Activated CD4-positive, alpha-beta T cell treated with anti-CD3 and anti-CD28 coated beads for 36 hours (primary cell): ENCODE measurements at regions not wholly inside any gene's neighbourhood (a gene's known extent, or its start where the extent isn't known, plus 50 kb on each side); places are given as distances from the start of the nearest gene placed in this dataset.
"Not testable (repeated sequence)": the region's sequence is repeated elsewhere in the genome, so short reads cannot be mapped to it uniquely, and the experiment has no call there.

Experiments
- ATAC-seq: fragments of 200-7000 bp; cut with Tn5 transposase; one replicate; pipeline ENCODE4 v1.10.0; 2021; ENCODE audit warnings: mild to moderate bottlenecking, moderate library complexity
- CTCF ChIA-PET: fragments of 350-600 bp; sonication (Branson Sonifier 250); formaldehyde crosslinking; loops from one replicate; lab custom pipeline; 2021; ENCODE audit warnings: antibody characterized with exemption; lab: Charles Lee
- POLR2A ChIA-PET: fragments of 350-600 bp; sonication (Branson Sonifier 250); formaldehyde crosslinking; loops from one replicate; lab custom pipeline; 2021; ENCODE audit warnings: antibody characterized with exemption, inconsistent platforms; lab: Charles Lee
- DNase-seq: peaks from one replicate; pipeline ENCODE4 v3.0.0-alpha.2; 2020
- H3K27ac Mint-ChIP-seq: one replicate; pipeline ENCODE4 v1.8.0; 2021; ENCODE audit warnings: mixed read lengths
- H3K27me3 Mint-ChIP-seq: one replicate; pipeline ENCODE4 v1.8.0; 2021; ENCODE audit warnings: mixed read lengths
- H3K36me3 Mint-ChIP-seq: one replicate; pipeline ENCODE4 v1.8.0; 2021; ENCODE audit warnings: low read depth, mixed read lengths
- H3K4me1 Mint-ChIP-seq: one replicate; pipeline ENCODE4 v1.8.0; 2021; ENCODE audit warnings: mixed read lengths
- H3K4me3 Mint-ChIP-seq: one replicate; pipeline ENCODE4 v1.8.0; 2021; ENCODE audit warnings: mild to moderate bottlenecking, moderate library complexity, mixed read lengths
- H3K9me3 Mint-ChIP-seq: one replicate; pipeline ENCODE4 v1.8.0; 2021; ENCODE audit warnings: low read depth, mixed read lengths
- intact Hi-C, 2 experiments: fragments of 100-400 bp; cut with DNase I in 1 of 2; cut with micrococcal nuclease in 1 of 2; formaldehyde crosslinking; loops; one replicate each; pipeline versions ENCODE4 v1.14.2 to v1.15.1; 2022 to 2024; cut with DNase I, micrococcal nuclease

DNA sequence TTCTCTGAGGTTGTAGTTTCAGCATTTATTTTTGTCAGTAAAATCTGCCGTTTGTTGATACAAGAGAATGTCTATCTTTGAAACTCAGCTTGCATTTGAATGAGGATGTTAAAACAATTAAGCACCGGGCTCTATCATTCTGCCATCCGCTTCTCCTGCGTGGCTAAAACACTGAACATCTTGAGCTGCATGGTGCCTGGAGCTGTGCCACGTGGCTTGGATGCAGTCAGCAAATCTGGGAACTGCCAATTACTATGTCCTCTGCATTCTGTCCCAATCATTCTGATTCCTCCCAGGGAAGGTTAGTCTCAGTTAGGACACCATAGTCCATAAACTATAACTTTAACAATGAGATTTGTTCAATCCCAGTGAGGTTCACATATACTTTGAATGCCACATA is 598.4 kb downstream of the FBXO15 start:
- H3K9me3 Mint-ChIP-seq: no peaks in the 10 kb centered on the region

DNA sequence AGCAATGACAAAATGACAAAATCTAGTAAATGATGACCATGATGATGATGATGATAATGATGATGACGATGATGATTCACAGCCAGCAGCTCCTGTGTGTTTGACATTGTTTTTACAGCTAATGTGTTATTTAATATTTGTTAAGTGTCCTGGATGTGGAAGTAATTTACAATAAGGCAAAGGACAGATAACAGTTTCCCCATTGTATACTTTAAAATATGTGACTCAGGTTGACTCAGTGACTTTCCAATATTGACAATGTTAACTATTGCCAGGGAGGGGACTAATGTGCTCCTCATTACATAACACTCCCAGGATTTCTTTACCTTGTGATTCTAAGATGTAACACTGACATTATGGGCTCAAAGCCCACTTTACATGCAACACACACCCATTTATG is 602.2 kb downstream of the FBXO15 start:
- intact Hi-C loops: no loop called here

More for the DNA sequence above, 598.4 kb downstream of the FBXO15 start:
- Mint-ChIP-seq H3K4me3 (no peak overlapping the region), H3K36me3 (no peaks in the 10 kb centered on the region), H3K27ac (no peak overlapping the region), H3K27me3 (no peaks in the 10 kb centered on the region), H3K4me1 (no peaks in the 10 kb centered on the region)
- DNase-seq (no peak), ATAC-seq (no peak)
- intact Hi-C loops: no loop called here
- ChIA-PET POLR2A (no interaction called here), CTCF (no interaction called here)

DNA sequence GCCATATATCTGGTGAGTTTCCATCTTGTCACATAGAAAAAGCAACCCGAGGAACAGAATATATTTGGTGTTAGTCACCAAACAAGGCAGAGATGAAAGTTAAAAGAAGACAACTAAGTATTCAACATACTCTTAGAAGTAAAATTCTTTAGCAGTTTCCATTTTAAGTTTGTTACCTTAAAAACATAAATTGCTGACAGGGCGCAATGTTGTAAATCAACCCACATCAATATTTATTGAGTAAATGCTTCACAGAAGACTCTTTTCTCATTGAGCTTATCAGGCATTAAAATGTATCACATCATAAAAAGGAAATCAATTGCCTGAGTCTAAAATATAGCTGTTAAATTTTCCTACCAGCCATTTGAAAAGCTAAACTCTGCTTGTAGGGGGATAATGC is 603.0 kb downstream of the FBXO15 start:
- no peak overlapping the region for H3K4me3 Mint-ChIP-seq
- H3K27ac Mint-ChIP-seq: no peak overlapping the region
- no peaks in the 10 kb centered on the region for H3K4me1 Mint-ChIP-seq
- intact Hi-C loops: no loop called here
- ATAC-seq: no peak
- H3K27me3 Mint-ChIP-seq: no peaks in the 10 kb centered on the region
- ChIA-PET CTCF (interaction anchor here (0.6 kb wide), 1 partner anchor 39 kb away, joined by 3 read pairs; no protein-coding TSS in a partner anchor), POLR2A (no interaction called here)
- no peak for DNase-seq
- no peaks in the 10 kb centered on the region for H3K36me3 Mint-ChIP-seq
- H3K9me3 Mint-ChIP-seq: no peaks in the 10 kb centered on the region

More for the DNA sequence above, 602.2 kb downstream of the FBXO15 start:
- ChIA-PET CTCF (no interaction called here), POLR2A (no interaction called here)
- Mint-ChIP-seq H3K4me1 (no peaks in the 10 kb centered on the region), H3K36me3 (no peaks in the 10 kb centered on the region), H3K9me3 (no peaks in the 10 kb centered on the region), H3K27ac (no peak overlapping the region), H3K27me3 (no peaks in the 10 kb centered on the region), H3K4me3 (no peak overlapping the region)
- ATAC-seq (no peak), DNase-seq (no peak)

DNA sequence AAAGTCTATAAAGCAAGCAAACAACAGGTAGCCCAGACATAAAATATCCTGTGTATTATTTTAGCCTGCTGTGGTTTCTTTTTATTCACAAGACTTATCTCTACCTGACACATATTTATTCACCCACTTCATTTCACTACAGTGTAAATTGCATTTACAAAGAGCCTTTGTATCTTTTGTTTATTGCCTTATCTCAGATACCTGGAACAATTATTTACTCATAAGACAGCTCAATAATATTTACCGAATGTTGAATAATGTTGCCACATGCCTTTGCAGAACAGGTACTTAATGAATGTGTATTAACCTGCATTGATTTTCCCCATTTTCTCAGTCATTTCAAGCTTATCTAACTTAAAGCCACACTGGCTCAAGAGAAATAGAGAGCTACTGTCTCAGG is 603.6 kb downstream of the FBXO15 start:
- no peaks in the 10 kb centered on the region for H3K9me3 Mint-ChIP-seq
- no peaks in the 10 kb centered on the region for H3K36me3 Mint-ChIP-seq
- ATAC-seq (no peak), DNase-seq (no peak)
- intact Hi-C loops: no loop called here
- H3K4me1 Mint-ChIP-seq: no peaks in the 10 kb centered on the region
- no peak overlapping the region for H3K4me3 Mint-ChIP-seq
- H3K27ac Mint-ChIP-seq: no peak overlapping the region
- ChIA-PET CTCF (no interaction called here), POLR2A (no interaction called here)
- no peaks in the 10 kb centered on the region for H3K27me3 Mint-ChIP-seq

DNA sequence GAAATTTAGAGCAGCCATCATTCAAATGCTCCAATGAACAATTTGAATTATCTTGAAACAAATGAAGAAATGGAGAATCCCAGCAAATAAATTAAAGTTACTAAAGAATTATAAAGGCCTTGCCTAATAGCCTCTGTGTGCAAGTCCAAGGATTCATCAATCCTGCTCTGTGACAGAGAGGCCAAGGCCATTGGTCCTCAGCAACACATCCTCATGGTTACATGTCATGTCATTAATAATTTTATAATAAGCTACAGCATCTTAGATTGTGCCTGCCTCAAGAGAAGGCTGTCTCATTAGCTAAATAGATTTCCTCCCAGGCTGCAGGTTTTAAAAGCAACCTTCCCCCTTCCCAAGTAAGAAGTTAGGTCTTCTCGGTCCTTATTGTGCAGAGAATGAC is 611.6 kb downstream of the FBXO15 start:
- Mint-ChIP-seq H3K27me3 (no peaks in the 10 kb centered on the region), H3K36me3 (no peaks in the 10 kb centered on the region), H3K27ac (no peak overlapping the region), H3K9me3 (no peaks in the 10 kb centered on the region), H3K4me3 (no peak overlapping the region), H3K4me1 (no peaks in the 10 kb centered on the region)
- intact Hi-C loops: no loop called here
- ChIA-PET POLR2A (no interaction called here), CTCF (no interaction called here)
- DNase-seq (no peak), ATAC-seq (no peak)

DNA sequence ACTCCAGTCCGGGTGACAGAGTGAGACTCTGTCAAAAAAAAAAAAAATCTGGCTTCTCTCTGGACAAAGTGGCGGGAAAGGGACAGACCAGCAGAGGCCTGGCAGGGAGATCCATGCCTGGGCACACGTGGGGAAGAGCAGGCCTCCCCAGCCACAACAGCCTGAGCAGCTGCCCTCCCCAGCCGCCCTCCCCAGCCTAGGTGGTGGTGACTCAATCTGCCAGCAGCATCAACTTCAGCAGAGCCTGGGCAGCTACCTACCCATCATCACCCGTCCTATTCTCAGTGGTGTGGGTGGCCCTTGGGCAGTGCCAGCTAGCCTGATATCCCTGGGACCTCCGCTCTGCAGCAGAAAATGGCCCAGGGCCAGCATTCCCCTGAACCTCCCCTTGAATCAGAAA is 612.4 kb downstream of the FBXO15 start:
- no peak overlapping the region for H3K4me3 Mint-ChIP-seq
- no peak for DNase-seq
- ChIA-PET POLR2A (no interaction called here), CTCF (interaction anchor here (0.5 kb wide), 1 partner anchor 162 kb away, joined by 3 read pairs; no protein-coding TSS in a partner anchor)
- intact Hi-C loops: no loop called here
- ATAC-seq: no peak
- no peaks in the 10 kb centered on the region for H3K27me3 Mint-ChIP-seq
- H3K4me1 Mint-ChIP-seq: no peaks in the 10 kb centered on the region
- no peaks in the 10 kb centered on the region for H3K9me3 Mint-ChIP-seq
- H3K36me3 Mint-ChIP-seq: no peaks in the 10 kb centered on the region
- H3K27ac Mint-ChIP-seq: no peak overlapping the region

DNA sequence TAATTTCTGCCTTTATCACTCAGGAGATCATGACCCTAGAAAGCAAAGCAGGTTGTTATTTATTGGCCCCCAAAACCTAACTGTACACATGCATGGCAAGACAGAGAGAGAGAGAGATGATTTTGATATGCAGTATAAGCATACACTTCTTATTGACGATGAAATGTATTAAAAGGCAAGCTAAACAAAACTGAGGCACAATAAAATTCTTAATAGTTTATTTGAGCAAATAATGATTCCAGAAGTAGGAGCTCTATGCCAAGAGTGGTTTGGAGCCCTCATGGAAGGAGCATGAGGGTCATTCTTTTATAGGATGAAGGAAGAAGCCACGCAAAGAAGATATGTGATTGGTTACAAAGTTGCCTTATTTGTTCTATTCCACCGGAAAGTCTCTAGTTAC is 616.0 kb downstream of the FBXO15 start:
- Mint-ChIP-seq H3K4me3 (no peak overlapping the region), H3K27me3 (no peaks in the 10 kb centered on the region), H3K4me1 (no peaks in the 10 kb centered on the region), H3K9me3 (peaks cover 2% of the 10 kb centered on the region), H3K36me3 (no peaks in the 10 kb centered on the region), H3K27ac (no peak overlapping the region)
- ChIA-PET CTCF (no interaction called here), POLR2A (no interaction called here)
- ATAC-seq: no peak
- intact Hi-C loops: no loop called here
- no peak for DNase-seq

DNA sequence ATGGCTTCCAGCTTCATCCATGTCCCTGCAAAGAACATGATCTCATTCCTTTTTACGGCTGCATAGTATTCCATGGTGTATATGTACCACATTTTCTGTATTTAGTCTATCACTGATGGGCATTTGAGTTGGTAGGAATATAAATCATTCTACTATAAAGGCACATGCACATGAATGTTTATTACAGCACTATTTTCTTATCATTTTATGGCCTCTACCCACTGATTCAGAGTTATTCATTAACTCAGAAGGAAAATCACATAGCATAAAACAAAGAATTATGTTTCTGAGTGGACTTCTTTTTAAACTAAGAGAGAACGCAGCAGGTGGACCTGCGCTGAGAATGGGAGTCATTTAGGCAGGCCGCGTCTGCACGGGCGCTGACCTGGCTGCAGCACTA is 619.6 kb downstream of the FBXO15 start:
- Mint-ChIP-seq H3K4me1 (no peaks in the 10 kb centered on the region), H3K36me3 (no peaks in the 10 kb centered on the region), H3K27me3 (no peaks in the 10 kb centered on the region), H3K27ac (no peak overlapping the region), H3K4me3 (no peak overlapping the region), H3K9me3 (peaks cover 2% of the 10 kb centered on the region)
- POLR2A ChIA-PET: no interaction called here
- intact Hi-C loops: no loop called here
- no peak for DNase-seq
- CTCF ChIA-PET: no interaction called here
- ATAC-seq: no peak

DNA sequence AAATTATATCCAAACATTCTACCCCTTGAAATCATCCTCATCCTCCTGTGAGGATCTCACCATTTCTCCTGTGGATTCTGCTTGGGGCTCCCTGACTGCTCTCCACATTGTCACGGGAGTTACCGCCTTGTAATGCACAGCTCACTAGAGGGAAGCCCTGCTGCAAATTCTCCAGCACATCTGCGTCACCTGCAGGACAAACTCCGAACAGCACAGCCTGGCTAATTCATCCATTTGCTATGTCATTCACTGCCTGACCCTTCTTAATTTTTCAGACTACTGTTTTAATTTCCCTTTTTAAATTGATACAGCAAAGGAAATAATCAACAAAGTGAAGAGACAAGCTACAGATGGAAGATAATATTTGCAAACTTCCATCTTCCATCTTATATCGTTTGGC is 627.4 kb downstream of the FBXO15 start:
- DNase-seq (no peak), ATAC-seq (no peak)
- CTCF ChIA-PET: no interaction called here
- H3K4me1 Mint-ChIP-seq: no peaks in the 10 kb centered on the region
- intact Hi-C loops: no loop called here
- H3K4me3 Mint-ChIP-seq: no peak overlapping the region
- H3K27ac Mint-ChIP-seq: no peak overlapping the region
- no peaks in the 10 kb centered on the region for H3K36me3 Mint-ChIP-seq
- POLR2A ChIA-PET: no interaction called here
- H3K9me3 Mint-ChIP-seq: peaks cover 3% of the 10 kb centered on the region
- no peaks in the 10 kb centered on the region for H3K27me3 Mint-ChIP-seq

DNA sequence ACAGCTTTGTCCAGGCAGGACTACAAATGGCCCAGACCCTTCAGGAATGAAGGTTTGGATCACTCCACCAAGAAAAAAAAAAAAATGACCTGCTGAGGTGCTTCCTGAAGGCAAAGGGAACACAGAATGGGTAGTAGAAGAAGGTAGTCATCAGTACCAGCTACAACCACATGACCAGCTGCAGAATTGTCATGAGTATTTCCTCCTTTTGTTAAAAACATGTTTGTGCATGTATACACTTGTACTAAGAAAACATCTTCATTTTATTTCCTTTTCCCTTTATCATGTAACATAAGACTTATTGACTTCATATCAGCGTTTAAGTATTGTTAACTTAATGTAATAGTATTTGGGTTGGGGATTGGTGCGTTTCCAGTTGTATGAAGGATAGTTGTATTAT is 631.6 kb downstream of the FBXO15 start:
- H3K9me3 Mint-ChIP-seq, POLR2A ChIA-PET, intact Hi-C loops, H3K27me3 Mint-ChIP-seq, DNase-seq, H3K4me3 Mint-ChIP-seq, H3K27ac Mint-ChIP-seq, ATAC-seq, H3K4me1 Mint-ChIP-seq, H3K36me3 Mint-ChIP-seq: not testable (repeated sequence)
- CTCF ChIA-PET: interaction anchor here (1.0 kb wide), 1 partner anchor 11 kb away, joined by 3 read pairs; no protein-coding TSS in a partner anchor

DNA sequence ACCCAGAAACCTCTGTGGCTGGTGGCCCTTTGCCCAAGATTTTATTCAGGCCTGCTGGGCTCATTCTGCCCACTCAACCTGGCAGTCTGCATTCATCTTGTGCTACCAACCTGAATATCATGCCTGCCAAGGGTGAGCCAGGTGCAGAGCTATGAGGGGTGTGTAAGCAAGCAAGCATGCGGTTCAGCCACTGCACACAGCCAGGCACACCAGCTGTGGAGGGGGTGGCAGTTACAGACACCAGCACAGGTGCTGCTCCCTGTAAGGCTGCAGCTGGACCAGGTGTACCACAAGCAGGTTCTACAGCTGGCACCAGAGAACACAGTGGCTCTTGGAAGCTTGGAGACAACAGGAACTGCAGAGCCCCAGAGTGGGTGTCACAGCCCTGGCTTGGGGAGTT is 633.2 kb downstream of the FBXO15 start:
- H3K27me3 Mint-ChIP-seq: no peaks in the 10 kb centered on the region
- CTCF ChIA-PET: no interaction called here
- ATAC-seq: no peak

DNA sequence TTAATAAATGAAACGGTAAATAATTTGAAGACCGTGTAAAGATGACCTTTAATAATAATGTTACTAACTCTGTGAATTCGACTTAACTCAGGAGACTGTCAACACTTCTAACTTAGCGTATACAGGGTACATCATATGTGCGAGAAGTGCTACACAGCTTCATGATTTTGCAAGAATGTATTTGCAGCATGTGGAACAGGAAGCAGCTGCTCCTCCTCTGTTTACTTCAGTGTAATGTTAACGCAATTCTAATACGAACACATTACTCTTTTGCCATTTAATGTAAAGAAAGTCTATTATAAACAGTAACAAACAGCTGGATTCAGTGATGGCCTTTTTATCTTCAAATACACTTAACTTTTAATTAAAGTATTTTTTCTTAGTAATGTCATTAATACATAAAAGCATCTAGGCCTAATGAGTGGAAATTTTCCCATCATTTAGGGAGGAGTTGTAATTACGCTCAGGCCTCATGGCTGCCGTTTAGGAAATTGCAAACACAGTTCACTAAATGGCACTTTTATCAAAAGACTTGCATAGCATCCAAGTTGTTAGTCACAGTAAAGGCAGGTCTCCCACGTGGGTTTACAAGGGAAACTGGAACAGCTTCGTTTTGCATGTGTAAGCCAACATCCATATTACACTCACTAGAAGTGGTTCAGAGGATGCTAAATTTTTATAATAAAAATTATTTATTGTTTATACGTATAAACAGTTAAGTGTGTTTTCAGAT is 635.7 kb downstream of the FBXO15 start:
- DNase-seq: no peak
- Mint-ChIP-seq H3K36me3 (no peaks in the 10 kb centered on the region), H3K9me3 (peaks cover 1% of the 10 kb centered on the region), H3K27me3 (no peaks in the 10 kb centered on the region), H3K4me3 (no peak overlapping the region), H3K27ac (no peak overlapping the region), H3K4me1 (no peaks in the 10 kb centered on the region)
- ChIA-PET POLR2A (no interaction called here), CTCF (no interaction called here)
- no peak for ATAC-seq
- intact Hi-C loops: no loop called here

More for the DNA sequence above, 633.2 kb downstream of the FBXO15 start:
- no peak overlapping the region for H3K4me3 Mint-ChIP-seq
- POLR2A ChIA-PET: no interaction called here
- H3K9me3 Mint-ChIP-seq: peaks cover 3% of the 10 kb centered on the region
- intact Hi-C loops: no loop called here
- no peaks in the 10 kb centered on the region for H3K4me1 Mint-ChIP-seq
- no peaks in the 10 kb centered on the region for H3K36me3 Mint-ChIP-seq
- DNase-seq: no peak
- H3K27ac Mint-ChIP-seq: no peak overlapping the region
